HL-60 (cell line): ENCODE measurements at regions not wholly inside any gene's neighbourhood (a gene's known extent, or its start where the extent isn't known, plus 50 kb on each side); places are given as distances from the start of the nearest gene placed in this dataset.

Source experiments
- DNase-seq, 2 experiments: peaks; one replicate each; pipeline ENCODE4 v3.0.0-alpha.2; 2010 to 2020; ENCODE audit warnings: low read depth in 1 of 2, low spot score in 1 of 2
- H3K27ac ChIP-seq: fragments of 250-450 bp; sonication (Bioruptor Pico); replicated peaks from 2 replicates; pipeline ENCODE4 v1.5.1; 2020; ENCODE audit warnings: mild to moderate bottlenecking, moderate library complexity
- H3K27me3 ChIP-seq: fragments of 250-450 bp; sonication (Bioruptor Pico); 2 replicates; pipeline ENCODE4 v1.5.1; 2021; ENCODE audit warnings: mild to moderate bottlenecking, moderate library complexity; ENCODE audit not compliant: insufficient read depth, poor library complexity, severe bottlenecking
- H3K4me3 ChIP-seq: replicated peaks from 2 replicates; pipeline ENCODE4 v1.5.1; 2011; ENCODE audit warnings: mild to moderate bottlenecking, control low read depth, low read length; ENCODE audit not compliant: insufficient read depth
- GABPA ChIP-seq: IDR thresholded peaks from 2 replicates; pipeline ENCODE4 v1.6.1; 2012; ENCODE audit warnings: low read depth
- POLR2AphosphoS5 ChIP-seq: IDR thresholded peaks from 2 replicates; pipeline ENCODE4 v1.6.1; 2012; ENCODE audit warnings: low read depth
- SPI1 ChIP-seq: IDR thresholded peaks from 2 replicates; pipeline ENCODE4 v1.6.1; 2012; ENCODE audit warnings: low read depth, mild to moderate bottlenecking, borderline replicate concordance
- TF ChIP-seq, protein P1 (sequence below): IDR thresholded peaks from 2 replicates; pipeline ENCODE4 v1.6.1; 2012; ENCODE audit warnings: low read depth; ENCODE audit not compliant: insufficient replicate concordance
- TF ChIP-seq, protein P2 (sequence below): IDR thresholded peaks from one replicate; pipeline ENCODE4 v1.5.1; 2011; ENCODE audit warnings: low read length, control low read depth, inconsistent platforms; ENCODE audit not compliant: insufficient read depth

DNA sequence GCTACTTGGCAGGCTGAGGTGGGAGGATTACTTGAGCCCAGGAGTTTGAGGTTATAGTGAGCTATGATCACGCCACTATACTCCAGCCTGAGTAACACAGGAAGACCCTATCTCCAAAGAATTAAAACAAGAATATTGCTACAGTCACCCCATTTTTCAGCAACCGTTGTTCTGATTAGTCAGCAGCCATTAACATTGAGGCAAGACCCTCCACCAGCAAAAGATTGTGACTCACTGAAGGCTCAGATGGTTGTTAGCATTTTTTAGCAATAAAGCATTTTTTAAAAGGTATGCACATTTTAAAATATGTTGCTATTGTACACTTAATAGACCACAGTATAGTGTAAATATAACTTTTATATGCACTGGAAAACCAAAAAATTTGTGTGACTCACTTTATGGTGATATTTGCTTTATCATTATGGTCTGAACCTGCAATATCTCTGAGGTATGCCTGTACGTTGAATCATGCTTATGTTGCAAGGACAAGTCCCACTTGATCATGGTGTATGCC, 492.6 kb downstream of the SQOR start:
- H3K4me3 ChIP-seq = no peak overlapping the region
- H3K27me3 ChIP-seq = no peaks in the 10 kb centered on the region
- TF ChIP-seq, protein P1, sequence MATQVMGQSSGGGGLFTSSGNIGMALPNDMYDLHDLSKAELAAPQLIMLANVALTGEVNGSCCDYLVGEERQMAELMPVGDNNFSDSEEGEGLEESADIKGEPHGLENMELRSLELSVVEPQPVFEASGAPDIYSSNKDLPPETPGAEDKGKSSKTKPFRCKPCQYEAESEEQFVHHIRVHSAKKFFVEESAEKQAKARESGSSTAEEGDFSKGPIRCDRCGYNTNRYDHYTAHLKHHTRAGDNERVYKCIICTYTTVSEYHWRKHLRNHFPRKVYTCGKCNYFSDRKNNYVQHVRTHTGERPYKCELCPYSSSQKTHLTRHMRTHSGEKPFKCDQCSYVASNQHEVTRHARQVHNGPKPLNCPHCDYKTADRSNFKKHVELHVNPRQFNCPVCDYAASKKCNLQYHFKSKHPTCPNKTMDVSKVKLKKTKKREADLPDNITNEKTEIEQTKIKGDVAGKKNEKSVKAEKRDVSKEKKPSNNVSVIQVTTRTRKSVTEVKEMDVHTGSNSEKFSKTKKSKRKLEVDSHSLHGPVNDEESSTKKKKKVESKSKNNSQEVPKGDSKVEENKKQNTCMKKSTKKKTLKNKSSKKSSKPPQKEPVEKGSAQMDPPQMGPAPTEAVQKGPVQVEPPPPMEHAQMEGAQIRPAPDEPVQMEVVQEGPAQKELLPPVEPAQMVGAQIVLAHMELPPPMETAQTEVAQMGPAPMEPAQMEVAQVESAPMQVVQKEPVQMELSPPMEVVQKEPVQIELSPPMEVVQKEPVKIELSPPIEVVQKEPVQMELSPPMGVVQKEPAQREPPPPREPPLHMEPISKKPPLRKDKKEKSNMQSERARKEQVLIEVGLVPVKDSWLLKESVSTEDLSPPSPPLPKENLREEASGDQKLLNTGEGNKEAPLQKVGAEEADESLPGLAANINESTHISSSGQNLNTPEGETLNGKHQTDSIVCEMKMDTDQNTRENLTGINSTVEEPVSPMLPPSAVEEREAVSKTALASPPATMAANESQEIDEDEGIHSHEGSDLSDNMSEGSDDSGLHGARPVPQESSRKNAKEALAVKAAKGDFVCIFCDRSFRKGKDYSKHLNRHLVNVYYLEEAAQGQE = no peak
- TF ChIP-seq GABPA = no peak
- TF ChIP-seq, protein P2, sequence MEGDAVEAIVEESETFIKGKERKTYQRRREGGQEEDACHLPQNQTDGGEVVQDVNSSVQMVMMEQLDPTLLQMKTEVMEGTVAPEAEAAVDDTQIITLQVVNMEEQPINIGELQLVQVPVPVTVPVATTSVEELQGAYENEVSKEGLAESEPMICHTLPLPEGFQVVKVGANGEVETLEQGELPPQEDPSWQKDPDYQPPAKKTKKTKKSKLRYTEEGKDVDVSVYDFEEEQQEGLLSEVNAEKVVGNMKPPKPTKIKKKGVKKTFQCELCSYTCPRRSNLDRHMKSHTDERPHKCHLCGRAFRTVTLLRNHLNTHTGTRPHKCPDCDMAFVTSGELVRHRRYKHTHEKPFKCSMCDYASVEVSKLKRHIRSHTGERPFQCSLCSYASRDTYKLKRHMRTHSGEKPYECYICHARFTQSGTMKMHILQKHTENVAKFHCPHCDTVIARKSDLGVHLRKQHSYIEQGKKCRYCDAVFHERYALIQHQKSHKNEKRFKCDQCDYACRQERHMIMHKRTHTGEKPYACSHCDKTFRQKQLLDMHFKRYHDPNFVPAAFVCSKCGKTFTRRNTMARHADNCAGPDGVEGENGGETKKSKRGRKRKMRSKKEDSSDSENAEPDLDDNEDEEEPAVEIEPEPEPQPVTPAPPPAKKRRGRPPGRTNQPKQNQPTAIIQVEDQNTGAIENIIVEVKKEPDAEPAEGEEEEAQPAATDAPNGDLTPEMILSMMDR = no peak
- TF ChIP-seq SPI1 = no peak
- no peak for TF ChIP-seq POLR2AphosphoS5
- no peak overlapping the region for H3K27ac ChIP-seq
- DNase-seq = no peak

DNA sequence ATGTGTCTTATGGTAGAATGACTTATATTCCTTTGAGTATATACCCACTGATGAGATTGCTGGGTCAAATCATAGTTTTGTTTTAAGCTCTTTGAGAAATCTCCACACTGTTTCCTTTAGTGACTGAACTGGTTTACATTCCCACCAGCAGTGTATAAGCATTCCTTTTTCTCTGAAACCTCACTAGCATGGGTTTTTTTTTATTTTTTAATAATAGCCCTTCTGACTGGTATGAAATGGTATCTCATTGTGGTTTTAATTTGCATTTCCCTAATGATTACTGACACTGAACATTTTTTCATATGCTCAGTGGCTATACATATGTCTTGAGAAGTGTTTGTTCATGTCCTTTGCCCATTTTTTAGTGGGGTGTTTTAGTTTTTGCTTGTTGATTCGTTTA, 494.3 kb downstream of the SQOR start:
- DNase-seq = no peak

DNA sequence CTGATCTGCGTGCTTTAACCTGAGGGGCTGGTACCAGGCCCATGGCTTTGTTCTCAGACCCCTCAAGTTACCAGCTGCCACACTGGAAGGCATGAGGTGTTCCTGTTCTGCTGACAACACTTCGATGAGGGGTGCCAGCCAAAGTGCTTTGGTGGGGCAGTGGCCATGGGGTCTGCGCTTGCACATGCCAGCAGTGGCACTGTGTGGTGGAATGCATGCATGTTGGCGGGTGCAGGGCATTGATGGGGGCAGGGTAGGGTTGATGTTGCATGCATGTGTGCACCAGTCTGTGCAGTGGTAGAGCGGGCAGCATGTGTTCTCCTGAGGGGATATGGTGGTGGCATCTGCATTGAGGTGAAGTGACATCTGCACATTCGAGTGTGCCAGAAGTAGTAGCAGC, 497.0 kb downstream of the SQOR start:
- Histone ChIP-seq H3K4me3 (no peak overlapping the region), H3K27me3 (no peaks in the 10 kb centered on the region), H3K27ac (no peak overlapping the region)
- no peak for DNase-seq
- TF ChIP-seq POLR2AphosphoS5 (no peak), GABPA (no peak), SPI1 (no peak)
- TF ChIP-seq, protein P2 = no peak
- TF ChIP-seq, protein P1 = no peak

More for the DNA sequence above, 494.3 kb downstream of the SQOR start:
- TF ChIP-seq GABPA = no peak
- TF ChIP-seq, protein P2 = no peak
- TF ChIP-seq, protein P1 = no peak
- no peak for TF ChIP-seq SPI1
- TF ChIP-seq POLR2AphosphoS5 = no peak
- Histone ChIP-seq H3K4me3 (no peak overlapping the region), H3K27me3 (no peaks in the 10 kb centered on the region), H3K27ac (no peak overlapping the region)
